CD4-positive, alpha-beta T cell treated with Interleukin-10 for 1 hour (primary cell): ENCODE measurements at regions not wholly inside any gene's neighbourhood (a gene's known extent, or its start where the extent isn't known, plus 50 kb on each side); places are given as distances from the start of the nearest gene placed in this dataset.

ENCODE experiments used
- DNase-seq: peaks from one replicate; pipeline ENCODE4 v3.0.0-alpha.2; 2020

DNA sequence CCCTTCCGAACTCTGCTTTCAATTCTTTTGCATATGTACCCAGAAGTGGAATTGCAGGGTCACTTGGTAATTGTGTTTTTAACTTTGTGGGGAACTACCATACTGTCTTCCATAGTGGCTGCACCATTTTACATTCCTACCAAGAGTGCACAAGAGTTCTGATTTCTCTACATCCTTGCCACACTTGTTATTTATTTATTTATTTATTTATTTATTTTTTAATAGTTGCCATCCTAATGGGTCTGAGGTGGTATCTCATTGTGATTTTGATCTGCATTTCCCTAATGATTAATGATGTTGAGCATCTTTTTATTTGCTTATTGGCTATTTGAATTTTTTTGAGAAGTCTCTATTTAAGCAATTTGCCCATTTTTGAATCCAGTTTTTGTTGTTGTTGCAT, 422.4 kb downstream of the PTPRU start:
- DNase-seq: no peak

DNA sequence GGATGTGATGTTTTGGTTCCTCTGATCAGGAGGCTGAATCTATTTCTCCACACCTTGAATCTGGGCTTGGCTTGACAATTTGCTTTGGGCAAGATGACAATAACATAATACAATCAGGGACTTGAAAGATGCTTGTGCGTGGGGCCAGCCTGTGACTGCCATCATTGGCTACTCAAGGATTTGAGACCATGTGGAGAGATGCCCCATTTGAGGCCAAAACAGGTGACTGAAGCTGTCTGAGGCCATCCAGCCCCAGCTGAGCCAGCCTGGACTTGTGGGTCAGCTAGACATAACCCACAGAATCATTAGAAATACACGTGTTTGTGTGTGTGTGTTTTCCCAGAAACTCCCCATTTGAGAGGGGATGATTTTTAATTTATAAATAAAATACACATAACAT, 421.5 kb downstream of the PTPRU start:
- no peak for DNase-seq

DNA sequence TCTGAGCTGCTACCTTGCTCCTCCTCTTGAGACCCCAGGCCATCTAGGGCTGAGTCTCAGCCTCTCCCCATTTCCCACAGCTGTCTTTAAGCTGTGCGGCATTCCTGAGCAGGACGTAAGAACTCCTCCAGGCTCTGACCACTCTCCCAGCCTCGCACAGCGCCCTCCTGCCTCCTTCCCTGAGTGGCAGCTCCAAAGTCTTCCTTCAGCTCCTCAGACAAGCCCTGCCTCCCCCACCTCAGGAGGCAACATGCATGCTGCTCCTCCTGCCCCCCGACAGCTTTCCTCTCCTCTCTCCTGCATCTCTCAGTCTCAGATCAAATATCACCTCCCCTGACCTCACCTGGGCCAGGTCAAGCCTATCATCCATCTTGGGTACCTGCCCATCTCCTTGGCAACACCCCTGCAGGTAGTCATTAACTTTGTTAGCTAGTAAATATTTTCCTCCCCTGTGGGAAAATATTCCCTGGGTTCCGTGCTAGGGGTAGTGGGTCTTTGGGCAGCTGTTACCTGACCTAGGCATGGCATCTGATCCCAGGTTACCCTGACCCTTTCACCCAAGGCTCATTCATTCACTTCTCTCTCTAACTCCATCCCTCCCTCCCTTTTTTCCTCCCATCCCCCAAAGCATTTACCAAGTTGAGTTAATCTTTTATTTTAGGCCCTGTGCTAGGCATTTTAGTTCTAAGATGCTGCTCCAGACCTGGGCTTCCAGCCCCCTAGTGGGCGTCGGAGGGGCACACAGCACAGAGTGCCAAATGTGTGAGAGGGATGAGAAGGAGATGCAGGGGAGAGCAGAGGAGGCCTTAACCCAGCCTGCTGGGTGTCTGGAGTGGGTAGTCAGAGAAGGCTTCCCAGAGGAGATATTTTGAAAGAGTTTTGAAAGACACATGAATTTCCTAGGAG, 419.9 kb downstream of the PTPRU start:
- no peak for DNase-seq

DNA sequence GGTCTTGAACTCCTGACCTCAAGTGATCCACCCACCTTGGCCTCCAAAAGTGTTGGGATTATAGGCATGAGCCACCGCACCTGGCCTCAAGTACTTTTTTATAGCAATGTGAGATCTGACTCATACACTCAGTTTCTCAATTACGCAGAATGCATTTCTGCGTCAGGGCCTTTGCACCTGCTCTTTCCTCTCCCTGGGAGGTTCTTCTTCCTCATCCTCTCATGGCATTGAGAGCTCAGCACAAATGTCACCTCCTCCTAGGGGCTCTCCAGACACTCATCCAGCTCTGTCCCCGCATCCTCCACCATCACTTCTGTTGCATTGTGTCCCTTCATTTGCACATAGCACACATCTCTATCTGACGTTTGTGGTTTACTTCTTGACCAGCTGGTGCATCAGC, 418.8 kb downstream of the PTPRU start:
- no peak for DNase-seq

DNA sequence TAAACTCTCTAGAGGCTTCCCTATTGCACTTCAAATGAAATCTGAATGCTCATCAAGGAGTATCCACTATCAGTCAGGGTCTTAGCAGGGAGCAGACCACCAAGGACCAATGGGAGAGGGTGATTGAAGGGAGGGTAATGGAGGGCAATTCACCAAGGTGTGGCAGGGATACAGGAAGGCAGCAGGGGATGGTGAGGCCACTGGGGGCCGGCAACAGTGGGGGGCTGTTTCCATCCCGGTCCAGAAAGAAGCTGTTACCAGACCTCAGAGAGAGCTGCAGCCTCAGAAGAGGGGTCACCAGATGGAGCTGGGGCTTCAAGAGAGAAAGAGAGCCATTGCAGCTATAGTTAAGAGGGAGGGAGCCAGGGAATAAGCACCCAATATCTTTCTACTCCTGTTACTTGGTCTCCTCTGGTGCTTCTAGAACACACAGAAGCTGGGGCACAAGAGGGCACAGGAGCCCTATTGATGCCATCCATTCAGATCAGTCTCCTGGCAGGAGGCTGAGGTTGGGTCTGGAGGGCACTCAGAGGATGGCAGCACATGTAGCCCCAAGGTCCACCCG, 417.6 kb downstream of the PTPRU start:
- DNase-seq: no peak

DNA sequence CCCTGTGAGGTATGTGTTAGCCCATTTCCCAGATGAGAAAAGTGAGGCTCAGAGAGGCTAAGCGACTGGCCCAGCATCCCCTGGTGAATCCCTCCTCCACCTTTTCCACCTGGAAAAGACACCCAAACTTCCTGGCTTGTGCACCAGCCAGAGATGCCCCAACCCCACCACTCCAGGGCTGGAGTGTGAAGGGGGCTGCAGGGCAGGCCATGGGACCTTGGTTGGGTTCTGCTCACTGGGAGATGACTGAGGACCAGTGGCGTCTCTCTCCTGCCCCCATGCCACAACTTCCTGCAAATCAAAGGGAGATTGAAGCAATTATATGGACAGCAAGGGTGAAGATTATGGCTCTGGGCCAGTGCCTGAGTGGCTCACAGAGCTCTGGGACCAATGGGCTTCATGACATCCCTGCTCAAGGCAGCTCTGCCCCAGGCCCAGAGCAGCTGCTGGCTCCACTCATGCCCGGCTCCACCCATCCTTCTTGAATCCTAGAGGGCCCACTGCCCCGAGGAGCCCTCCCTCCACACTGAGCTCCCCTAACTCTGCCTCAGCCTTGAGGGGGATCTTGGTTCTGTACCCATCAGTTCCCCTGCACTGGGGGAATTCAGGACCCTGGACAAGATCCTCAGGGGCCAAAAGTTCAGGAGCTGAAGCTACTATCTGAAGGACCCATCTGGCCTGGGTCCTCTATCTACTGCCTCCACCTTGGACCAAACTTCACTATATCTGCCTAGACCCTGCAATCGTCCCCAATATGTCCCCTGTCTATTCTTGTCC, 416.9 kb downstream of the PTPRU start:
- DNase-seq: no peak

DNA sequence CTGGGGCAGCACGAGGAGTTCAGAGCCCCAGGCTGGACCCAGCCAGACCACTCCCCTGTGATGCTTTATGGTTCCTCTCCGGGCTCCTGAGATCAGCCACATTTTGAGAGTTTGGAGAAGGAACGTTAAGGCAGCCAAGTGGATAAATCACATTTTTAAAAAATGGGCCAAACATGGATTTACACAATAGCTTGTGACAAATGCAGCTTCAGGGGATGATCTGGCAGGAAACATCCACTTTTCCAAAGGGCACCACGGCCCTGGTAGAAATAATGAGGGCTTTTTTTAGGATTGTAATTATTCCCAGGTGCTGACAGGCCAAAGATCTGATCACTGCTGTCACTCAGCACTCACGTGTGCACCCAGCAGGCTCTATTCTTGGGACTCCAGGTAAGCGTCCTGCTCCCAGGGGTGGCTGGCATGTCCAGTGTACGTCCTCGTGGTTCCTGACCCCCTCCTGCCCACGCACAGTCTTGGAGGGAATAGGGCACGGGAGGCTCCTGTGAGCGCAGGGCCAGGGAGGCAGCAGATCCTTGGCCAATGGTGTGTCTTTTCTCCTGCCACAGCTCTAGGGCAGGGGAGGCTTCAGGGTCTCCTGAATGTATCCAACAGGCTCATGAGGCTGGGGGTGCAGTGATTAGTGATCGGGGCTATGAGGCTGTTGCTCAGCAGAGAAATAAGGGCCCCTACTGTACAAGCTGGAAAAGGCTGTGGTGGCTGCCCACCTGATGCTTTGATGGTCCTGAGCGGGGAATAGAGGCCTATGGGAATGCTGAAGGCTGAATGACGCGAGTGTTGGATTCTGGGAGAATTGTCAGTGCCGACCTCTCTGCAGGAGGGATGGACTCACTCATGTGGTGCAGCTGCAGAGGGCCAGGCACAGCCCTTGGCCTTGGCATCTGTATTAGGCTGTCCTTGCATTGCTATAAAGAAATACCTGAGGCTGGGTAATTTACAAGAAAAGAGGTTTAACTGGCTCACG, 415.7 kb downstream of the PTPRU start:
- no peak for DNase-seq

DNA sequence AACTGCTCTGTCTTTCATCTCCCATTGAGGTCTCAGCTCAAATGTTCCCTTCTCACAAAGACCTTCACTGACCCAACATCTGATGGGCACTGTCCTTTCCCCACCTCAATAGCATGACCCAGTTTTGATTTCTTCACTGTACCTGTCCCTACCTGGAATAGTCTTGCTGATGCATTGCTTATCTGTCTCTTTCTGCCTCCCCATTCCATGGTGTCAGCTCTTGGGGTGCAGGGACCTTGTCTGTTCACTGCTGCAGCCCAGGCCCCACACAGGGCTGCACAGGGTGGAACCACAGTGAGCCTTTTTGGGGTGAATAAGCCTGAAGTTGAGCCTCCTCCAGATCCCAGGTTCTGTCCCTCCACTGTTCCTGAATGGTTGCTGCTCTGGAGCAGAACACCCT, 414.9 kb downstream of the PTPRU start:
- DNase-seq: no peak

DNA sequence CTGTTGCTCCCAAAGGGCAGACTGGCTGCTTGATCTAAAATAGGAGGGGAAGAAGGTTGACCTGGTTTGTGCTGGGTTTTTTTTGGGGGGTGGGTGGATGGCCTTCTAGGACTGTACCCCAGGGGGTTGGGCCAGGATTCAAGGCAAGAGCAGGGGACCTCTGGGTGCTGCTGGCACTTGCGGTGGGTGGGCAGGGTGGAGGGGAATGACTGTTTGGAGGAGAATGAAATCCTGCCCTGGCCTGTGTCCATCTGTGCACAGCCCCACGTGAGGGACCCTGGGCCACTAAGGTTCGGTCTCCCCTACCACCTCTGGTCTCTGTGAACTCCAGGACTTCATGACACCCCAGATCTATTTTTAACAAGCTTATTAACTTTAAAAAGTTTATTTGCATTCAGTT, 414.2 kb downstream of the PTPRU start:
- no peak for DNase-seq

DNA sequence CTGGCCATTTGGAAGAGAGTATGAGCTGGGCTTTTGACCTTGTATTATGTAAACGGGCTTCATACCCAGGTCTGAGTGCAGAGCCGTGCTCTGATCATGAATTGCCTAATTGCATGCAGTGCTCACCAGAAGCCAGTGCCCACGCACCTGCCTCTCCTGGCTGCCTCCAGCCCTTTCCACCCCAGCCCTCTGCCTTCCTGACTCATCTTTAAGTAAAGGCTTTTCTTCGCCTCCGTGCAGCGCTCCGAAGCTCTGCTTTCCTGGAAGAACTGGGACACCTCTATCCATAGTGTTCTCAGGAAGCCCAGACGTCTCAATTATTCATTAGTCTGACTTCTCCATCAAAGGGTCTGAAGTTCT, 413.7 kb downstream of the PTPRU start:
- DNase-seq: no peak

DNA sequence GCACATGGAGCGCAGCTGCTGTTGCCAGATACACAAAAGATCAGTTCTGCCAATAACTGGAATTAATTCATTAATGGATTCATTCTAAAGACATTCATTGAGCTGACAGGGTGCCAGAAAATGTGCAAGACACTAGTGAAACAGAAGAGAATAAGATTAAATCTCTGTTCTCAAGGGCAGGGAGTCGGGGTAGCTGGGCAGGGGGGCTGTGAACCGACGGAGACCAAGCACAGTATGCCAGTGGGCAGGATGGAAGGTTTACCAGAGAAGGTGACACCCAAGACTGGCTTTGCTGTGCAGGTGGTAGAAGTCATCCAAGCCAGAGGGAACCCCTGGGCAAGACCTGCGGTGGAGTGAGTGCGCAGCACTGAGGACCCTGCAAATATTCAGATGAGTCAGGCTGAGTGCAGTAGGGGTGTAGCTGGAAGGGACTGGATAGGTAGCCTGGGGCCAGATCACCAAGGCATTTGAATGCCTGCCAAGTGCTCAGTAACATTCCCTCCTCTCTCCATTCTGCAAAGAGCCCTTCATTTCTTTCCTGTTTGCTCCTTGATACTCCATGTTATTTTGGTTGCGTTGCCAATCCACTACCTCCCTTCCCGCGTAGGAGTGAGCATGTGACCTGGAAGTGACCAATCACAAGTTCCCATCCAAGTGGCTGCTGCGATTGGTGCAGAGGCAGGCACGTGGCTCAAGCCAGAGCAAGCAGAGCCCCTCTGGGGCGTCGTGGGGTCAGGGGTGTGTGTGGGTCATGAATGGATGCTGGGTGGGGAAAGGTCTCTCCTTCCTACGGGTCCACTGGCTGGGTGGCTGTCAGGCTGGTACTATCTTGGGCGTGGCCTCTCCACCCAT, 413.1 kb downstream of the PTPRU start:
- DNase-seq: no peak

DNA sequence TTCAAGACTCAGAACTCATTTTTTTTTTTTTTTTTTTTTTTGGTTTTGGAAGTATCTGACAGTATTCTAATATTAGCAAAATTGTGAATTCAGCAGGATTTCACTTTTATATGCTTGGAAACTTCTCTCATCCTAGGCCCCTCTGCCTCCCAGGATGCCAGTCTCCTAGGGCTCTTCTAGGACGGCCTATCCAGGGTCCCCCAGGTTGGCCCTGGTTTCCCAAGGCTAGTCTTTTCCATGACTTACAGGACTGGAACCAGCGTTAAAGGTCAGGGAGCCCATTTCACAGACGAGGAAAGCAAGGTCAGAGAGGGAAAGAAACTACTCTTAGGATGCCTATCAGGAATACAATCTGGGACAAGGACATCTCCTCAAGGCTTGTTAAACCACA, 412.5 kb downstream of the PTPRU start:
- DNase-seq: no peak

DNA sequence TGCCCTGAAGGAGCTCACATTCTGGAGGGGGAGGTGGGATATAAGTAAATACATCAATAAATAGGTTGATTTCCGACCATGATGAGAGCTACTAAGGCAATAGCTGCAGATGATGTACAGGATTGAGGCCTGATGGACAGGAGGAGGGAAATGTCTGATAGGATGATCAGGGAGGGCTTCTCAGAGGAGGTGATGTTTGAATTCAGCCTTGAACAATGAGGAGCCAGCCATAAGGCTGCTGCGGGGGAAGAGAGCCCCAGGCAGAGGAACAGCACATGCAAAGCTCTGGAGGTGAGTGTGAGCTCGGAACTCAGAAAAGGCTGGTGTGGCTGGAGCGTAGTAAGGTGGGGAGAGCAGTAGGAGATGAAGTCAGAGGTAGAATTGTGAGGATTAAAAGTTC, 411.7 kb downstream of the PTPRU start:
- DNase-seq: no peak

DNA sequence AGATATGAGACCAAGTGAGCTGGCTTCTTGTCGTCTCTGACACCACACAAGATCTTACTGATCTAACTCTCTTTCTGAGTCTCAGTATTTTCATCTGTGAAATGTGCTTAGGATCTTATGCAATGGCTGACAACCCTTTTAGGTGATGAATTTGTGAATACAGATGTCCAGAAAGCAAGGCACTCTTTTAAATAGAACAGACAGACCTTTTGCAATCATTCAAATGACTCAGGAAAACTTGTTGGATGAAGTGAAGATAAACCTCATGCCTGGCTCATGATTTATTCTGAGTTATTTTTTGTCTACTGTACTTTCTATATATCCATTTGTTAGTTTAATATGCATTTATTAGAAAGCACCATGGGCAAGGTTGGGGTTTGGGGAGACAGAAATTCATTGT, 411.3 kb downstream of the PTPRU start:
- DNase-seq: no peak

DNA sequence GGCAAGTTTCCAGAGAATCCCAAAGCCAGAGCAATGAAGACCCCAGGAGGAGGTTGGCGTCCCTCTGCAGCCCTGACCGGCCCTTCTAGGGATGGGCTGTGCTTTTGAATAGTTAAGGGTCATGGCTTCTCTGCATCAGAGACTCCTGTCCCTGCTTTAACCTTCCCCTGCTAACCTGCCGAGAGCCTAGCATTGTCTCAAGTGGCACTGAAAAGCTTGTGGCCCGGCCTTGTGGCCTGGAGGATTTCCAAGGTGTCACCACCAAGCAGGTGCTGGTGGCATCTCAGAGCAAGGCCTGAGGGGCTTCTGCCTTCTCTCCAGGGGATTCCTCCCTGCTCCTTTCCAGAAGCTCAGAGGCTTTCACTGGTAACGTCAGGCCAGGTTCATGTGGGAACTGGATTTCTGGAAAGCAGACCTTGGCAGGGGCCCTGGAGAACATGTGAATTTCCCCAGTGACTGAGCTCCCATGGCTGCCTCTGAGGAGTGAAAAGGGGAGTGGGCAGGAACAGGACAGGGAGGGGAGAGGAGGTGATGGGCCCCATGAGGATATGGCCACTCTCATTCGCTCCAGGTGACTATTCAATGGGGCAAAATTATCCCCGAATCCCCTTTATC, 409.9 kb downstream of the PTPRU start:
- no peak for DNase-seq

DNA sequence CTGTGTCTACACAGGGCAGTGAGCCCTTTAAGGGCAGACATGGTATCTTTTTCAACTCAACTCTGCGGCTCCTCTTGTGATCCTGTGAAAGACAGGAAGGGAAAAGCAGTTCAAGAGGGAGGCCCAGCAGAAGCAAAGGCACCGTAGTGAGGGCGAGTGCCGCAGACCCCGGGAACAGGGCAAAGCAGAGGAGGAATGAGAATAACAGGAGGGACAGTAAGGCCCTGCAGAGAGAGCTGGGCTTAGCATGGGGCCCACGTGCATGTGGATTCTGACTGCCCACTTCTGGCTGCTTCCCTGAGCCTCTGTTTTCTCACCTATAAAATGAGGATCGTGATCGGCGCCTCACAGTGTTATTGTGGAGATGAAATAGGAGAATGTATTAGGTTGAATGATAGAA, 409.3 kb downstream of the PTPRU start:
- DNase-seq: no peak

DNA sequence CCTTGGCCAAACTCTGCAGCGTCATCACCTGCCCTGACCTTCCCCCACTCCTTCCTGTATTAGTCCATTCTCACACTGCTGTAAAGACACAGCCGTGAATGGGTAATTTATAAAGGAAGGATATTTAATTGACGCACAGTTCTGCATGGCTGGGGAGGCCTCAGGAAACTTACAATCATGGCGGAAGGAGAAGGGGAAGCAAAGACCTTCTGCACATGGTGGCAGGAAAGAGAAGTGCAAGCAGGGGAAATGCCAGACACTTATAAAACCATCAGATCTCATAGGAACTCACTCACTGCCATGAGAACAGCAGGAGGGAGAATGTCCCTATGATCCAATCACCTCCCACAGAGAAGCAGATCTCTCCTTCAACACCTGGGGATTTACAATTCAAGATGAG, 408.5 kb downstream of the PTPRU start:
- DNase-seq: no peak

DNA sequence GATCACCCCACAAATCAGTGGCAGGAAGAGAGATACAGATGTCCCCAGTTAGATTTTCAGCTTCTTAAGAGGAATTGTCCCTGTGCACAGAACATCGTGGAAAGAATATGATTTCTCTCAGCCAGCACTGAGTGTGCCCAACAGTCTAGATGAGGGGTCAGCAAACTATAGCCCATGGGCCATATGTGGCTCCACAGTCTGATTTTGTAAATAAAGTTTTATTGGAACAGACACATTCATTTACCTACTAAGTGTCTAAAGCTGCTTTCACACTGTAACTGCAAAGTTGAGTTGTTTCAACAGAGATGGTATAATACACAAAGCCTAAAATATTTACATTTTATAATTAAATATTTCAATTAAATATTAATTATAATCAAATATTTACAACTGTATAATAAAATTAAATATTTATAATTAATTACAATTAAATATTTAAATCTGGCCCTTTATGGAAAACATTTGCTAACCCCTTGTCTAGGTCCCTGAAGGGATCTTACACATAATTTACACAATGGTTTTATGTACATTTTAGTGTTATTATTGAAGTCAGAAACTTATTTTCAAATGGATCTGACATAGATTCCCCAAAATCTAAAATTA, 407.6 kb downstream of the PTPRU start:
- no peak for DNase-seq

DNA sequence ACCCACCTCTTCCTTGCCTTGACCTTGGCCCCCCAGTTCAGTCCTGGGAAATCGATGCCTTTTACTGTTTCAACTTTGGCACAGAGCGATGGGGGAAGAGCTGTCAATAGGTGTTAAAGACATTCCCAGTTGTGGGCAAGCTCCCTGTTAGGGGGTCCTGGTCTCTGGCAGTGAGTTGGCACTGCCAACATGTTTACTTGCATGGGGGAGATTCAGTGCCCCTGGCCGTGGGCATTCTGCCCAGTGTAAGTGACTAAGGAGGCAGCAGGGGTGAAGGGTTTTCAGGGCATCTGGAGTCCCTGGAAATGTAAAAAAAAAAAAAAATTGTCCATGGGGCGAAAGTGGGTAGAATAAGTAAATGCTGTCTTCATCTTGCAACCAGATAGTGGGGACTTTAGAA, 407.0 kb downstream of the PTPRU start:
- no peak for DNase-seq

DNA sequence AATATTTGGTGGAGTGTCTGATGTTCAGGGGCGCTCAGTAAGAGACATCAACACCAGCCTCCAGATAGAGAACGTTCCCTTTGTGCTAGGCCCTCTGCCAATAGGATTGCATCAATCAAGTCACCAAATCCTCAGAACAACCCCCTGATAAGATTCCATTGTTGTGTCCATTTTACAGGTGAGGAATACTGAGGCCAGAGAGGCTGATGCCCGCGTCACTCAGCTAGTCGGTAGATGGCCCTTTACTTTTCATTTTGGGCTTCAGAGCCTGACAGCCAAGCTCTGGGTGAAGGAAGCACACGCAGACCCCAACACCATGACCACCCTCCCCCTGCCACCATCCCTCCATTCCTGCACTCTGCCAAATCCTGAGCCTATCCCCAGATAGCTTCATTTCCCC, 406.2 kb downstream of the PTPRU start:
- no peak for DNase-seq

DNA sequence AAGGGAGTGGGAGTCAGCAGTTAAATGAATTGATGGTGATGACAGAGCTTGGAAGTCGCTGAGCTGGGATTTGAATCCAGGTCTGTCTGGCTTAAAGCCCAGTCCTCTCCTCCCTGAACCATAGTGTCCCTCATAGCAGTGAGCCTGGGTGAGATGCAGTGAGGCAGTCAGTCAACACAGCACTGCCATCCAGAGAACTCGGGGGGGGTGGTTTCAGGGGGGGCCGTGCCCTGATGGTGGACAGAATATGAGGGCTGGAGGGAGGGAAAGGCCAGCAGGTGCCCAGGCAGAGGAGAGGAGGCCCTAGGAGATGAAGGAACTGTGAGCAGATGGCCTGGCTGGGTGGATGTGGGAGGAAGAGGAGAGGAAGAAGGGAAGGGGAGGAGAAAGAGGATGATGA, 405.6 kb downstream of the PTPRU start:
- DNase-seq: no peak
